ENCODE measurements at regions not wholly inside any gene's neighbourhood (a gene's known extent, or its start where the extent isn't known, plus 50 kb on each side); places are given as distances from the start of the nearest gene placed in this dataset.

GRCh38 chr15:77746254-77747174 is 113.8 kb upstream of the LINGO1 start:
- Histone ChIP-seq H3K4me3 (ENCODE audit: low read depth in 1 of 2, low read length in 2 of 2) (no peak overlapping the region), H3K36me3 (ENCODE audit: control insufficient read depth in 2 of 2, insufficient read depth in 2 of 2, low read length in 1 of 2) (no peaks in the 10 kb centered on the region), H3K4me1 (ENCODE audit: control insufficient read depth in 2 of 2, insufficient read depth in 2 of 2, low read length in 1 of 2) (peaks cover 5 to 8% of the 10 kb centered on the region in 2 donors), H3K9me3 (ENCODE audit: control insufficient read depth in 2 of 2, insufficient read depth in 1 of 2, low read depth in 1 of 2, low read length in 1 of 2) (no peaks in the 10 kb centered on the region), H3K27ac (ENCODE audit: low read depth in 2 of 2, low read length in 1 of 2) (no peak overlapping the region), H3K27me3 (ENCODE audit: control insufficient read depth in 1 of 2, insufficient read depth in 2 of 2, low read length in 2 of 2) (no peaks in the 10 kb centered on the region)
- WGBS, 2 donors, result 71 to 82% methylated on average over 6 of the region's 6 CpGs

GRCh38 chr15:77744398-77744797 is 111.7 kb upstream of the LINGO1 start:
- Histone ChIP-seq H3K4me1 (ENCODE audit: control insufficient read depth in 2 of 2, insufficient read depth in 2 of 2, low read length in 1 of 2) (peaks cover 5 to 8% of the 10 kb centered on the region in 2 donors), H3K9me3 (ENCODE audit: control insufficient read depth in 2 of 2, insufficient read depth in 1 of 2, low read depth in 1 of 2, low read length in 1 of 2) (no peaks in the 10 kb centered on the region), H3K4me3 (ENCODE audit: low read depth in 1 of 2, low read length in 2 of 2) (no peak overlapping the region), H3K27ac (ENCODE audit: low read depth in 2 of 2, low read length in 1 of 2) (no peak overlapping the region), H3K27me3 (ENCODE audit: control insufficient read depth in 1 of 2, insufficient read depth in 2 of 2, low read length in 2 of 2) (no peaks in the 10 kb centered on the region), H3K36me3 (ENCODE audit: control insufficient read depth in 2 of 2, insufficient read depth in 2 of 2, low read length in 1 of 2) (no peaks in the 10 kb centered on the region)
- WGBS, 2 donors, result 85 to 87% methylated on average over 6 of the region's 6 CpGs

- WGBS, 2 donors, result 52 to 56% methylated on average over 4 of the region's 4 CpGs
- no peak overlapping the region for H3K27ac ChIP-seq (ENCODE audit: low read depth in 2 of 2, low read length in 1 of 2)
- no peaks in the 10 kb centered on the region for H3K9me3 ChIP-seq (ENCODE audit: control insufficient read depth in 2 of 2, insufficient read depth in 1 of 2, low read depth in 1 of 2, low read length in 1 of 2)
- H3K27me3 ChIP-seq (ENCODE audit: control insufficient read depth in 1 of 2, insufficient read depth in 2 of 2, low read length in 2 of 2), result no peaks in the 10 kb centered on the region
- H3K4me1 ChIP-seq (ENCODE audit: control insufficient read depth in 2 of 2, insufficient read depth in 2 of 2, low read length in 1 of 2), result peaks cover 0 to 2% of the 10 kb centered on the region in 2 donors
- H3K36me3 ChIP-seq (ENCODE audit: control insufficient read depth in 2 of 2, insufficient read depth in 2 of 2, low read length in 1 of 2), result no peaks in the 10 kb centered on the region
- no peak overlapping the region for H3K4me3 ChIP-seq (ENCODE audit: low read depth in 1 of 2, low read length in 2 of 2)
Observed at GRCh38 chr15:77742570-77742969, 109.9 kb upstream of the LINGO1 start.

GRCh38 chr15:77742127-77742526 is 109.4 kb upstream of the LINGO1 start:
- no peaks in the 10 kb centered on the region for H3K4me1 ChIP-seq (ENCODE audit: control insufficient read depth in 2 of 2, insufficient read depth in 2 of 2, low read length in 1 of 2)
- H3K36me3 ChIP-seq (ENCODE audit: control insufficient read depth in 2 of 2, insufficient read depth in 2 of 2, low read length in 1 of 2), result no peaks in the 10 kb centered on the region
- no peak overlapping the region for H3K4me3 ChIP-seq (ENCODE audit: low read depth in 1 of 2, low read length in 2 of 2)
- no peak overlapping the region for H3K27ac ChIP-seq (ENCODE audit: low read depth in 2 of 2, low read length in 1 of 2)
- H3K27me3 ChIP-seq (ENCODE audit: control insufficient read depth in 1 of 2, insufficient read depth in 2 of 2, low read length in 2 of 2), result no peaks in the 10 kb centered on the region
- 83% methylated on average over 5 of the region's 5 CpGs for WGBS, 2 donors
- no peaks in the 10 kb centered on the region for H3K9me3 ChIP-seq (ENCODE audit: control insufficient read depth in 2 of 2, insufficient read depth in 1 of 2, low read depth in 1 of 2, low read length in 1 of 2)

- WGBS, 2 donors, result 73 to 78% methylated on average over 3 of the region's 3 CpGs
- Histone ChIP-seq H3K27ac (ENCODE audit: low read depth in 2 of 2, low read length in 1 of 2) (no peak overlapping the region), H3K36me3 (ENCODE audit: control insufficient read depth in 2 of 2, insufficient read depth in 2 of 2, low read length in 1 of 2) (no peaks in the 10 kb centered on the region), H3K27me3 (ENCODE audit: control insufficient read depth in 1 of 2, insufficient read depth in 2 of 2, low read length in 2 of 2) (no peaks in the 10 kb centered on the region), H3K4me3 (ENCODE audit: low read depth in 1 of 2, low read length in 2 of 2) (no peak overlapping the region), H3K9me3 (ENCODE audit: control insufficient read depth in 2 of 2, insufficient read depth in 1 of 2, low read depth in 1 of 2, low read length in 1 of 2) (no peaks in the 10 kb centered on the region), H3K4me1 (ENCODE audit: control insufficient read depth in 2 of 2, insufficient read depth in 2 of 2, low read length in 1 of 2) (no peaks in the 10 kb centered on the region)
Observed at GRCh38 chr15:77741106-77741505, 108.4 kb upstream of the LINGO1 start.

GRCh38 chr15:77739591-77740378 is 107.1 kb upstream of the LINGO1 start:
- H3K27me3 ChIP-seq (ENCODE audit: control insufficient read depth in 1 of 2, insufficient read depth in 2 of 2, low read length in 2 of 2), result no peaks in the 10 kb centered on the region
- no peak overlapping the region for H3K4me3 ChIP-seq (ENCODE audit: low read depth in 1 of 2, low read length in 2 of 2)
- no peak overlapping the region for H3K27ac ChIP-seq (ENCODE audit: low read depth in 2 of 2, low read length in 1 of 2)
- no peaks in the 10 kb centered on the region for H3K9me3 ChIP-seq (ENCODE audit: control insufficient read depth in 2 of 2, insufficient read depth in 1 of 2, low read depth in 1 of 2, low read length in 1 of 2)
- H3K4me1 ChIP-seq (ENCODE audit: control insufficient read depth in 2 of 2, insufficient read depth in 2 of 2, low read length in 1 of 2), result no peaks in the 10 kb centered on the region
- no peaks in the 10 kb centered on the region for H3K36me3 ChIP-seq (ENCODE audit: control insufficient read depth in 2 of 2, insufficient read depth in 2 of 2, low read length in 1 of 2)
- WGBS, 2 donors, result 35 to 48% methylated on average over 4 of the region's 4 CpGs

GRCh38 chr15:77738441-77739302 is 106.0 kb upstream of the LINGO1 start:
- H3K27me3 ChIP-seq (ENCODE audit: control insufficient read depth in 1 of 2, insufficient read depth in 2 of 2, low read length in 2 of 2), result no peaks in the 10 kb centered on the region
- H3K9me3 ChIP-seq (ENCODE audit: control insufficient read depth in 2 of 2, insufficient read depth in 1 of 2, low read depth in 1 of 2, low read length in 1 of 2), result no peaks in the 10 kb centered on the region
- H3K27ac ChIP-seq (ENCODE audit: low read depth in 2 of 2, low read length in 1 of 2), result no peak overlapping the region
- H3K36me3 ChIP-seq (ENCODE audit: control insufficient read depth in 2 of 2, insufficient read depth in 2 of 2, low read length in 1 of 2), result no peaks in the 10 kb centered on the region
- WGBS, 2 donors, result 34 to 43% methylated on average over 17 of the region's 17 CpGs
- H3K4me1 ChIP-seq (ENCODE audit: control insufficient read depth in 2 of 2, insufficient read depth in 2 of 2, low read length in 1 of 2), result no peaks in the 10 kb centered on the region
- H3K4me3 ChIP-seq (ENCODE audit: low read depth in 1 of 2, low read length in 2 of 2), result no peak overlapping the region

GRCh38 chr15:77738038-77738370 is 105.3 kb upstream of the LINGO1 start:
- H3K9me3 ChIP-seq (ENCODE audit: control insufficient read depth in 2 of 2, insufficient read depth in 1 of 2, low read depth in 1 of 2, low read length in 1 of 2), result no peaks in the 10 kb centered on the region
- H3K27ac ChIP-seq (ENCODE audit: low read depth in 2 of 2, low read length in 1 of 2), result no peak overlapping the region
- H3K4me1 ChIP-seq (ENCODE audit: control insufficient read depth in 2 of 2, insufficient read depth in 2 of 2, low read length in 1 of 2), result no peaks in the 10 kb centered on the region
- H3K4me3 ChIP-seq (ENCODE audit: low read depth in 1 of 2, low read length in 2 of 2), result no peak overlapping the region
- 62 to 67% methylated on average over 5 of the region's 5 CpGs for WGBS, 2 donors
- H3K36me3 ChIP-seq (ENCODE audit: control insufficient read depth in 2 of 2, insufficient read depth in 2 of 2, low read length in 1 of 2), result no peaks in the 10 kb centered on the region
- H3K27me3 ChIP-seq (ENCODE audit: control insufficient read depth in 1 of 2, insufficient read depth in 2 of 2, low read length in 2 of 2), result no peaks in the 10 kb centered on the region

- no peak overlapping the region for H3K4me3 ChIP-seq (ENCODE audit: low read depth in 1 of 2, low read length in 2 of 2)
- WGBS, 2 donors, result 50 to 54% methylated on average over 4 of the region's 4 CpGs
- no peaks in the 10 kb centered on the region for H3K27me3 ChIP-seq (ENCODE audit: control insufficient read depth in 1 of 2, insufficient read depth in 2 of 2, low read length in 2 of 2)
- H3K9me3 ChIP-seq (ENCODE audit: control insufficient read depth in 2 of 2, insufficient read depth in 1 of 2, low read depth in 1 of 2, low read length in 1 of 2), result no peaks in the 10 kb centered on the region
- H3K4me1 ChIP-seq (ENCODE audit: control insufficient read depth in 2 of 2, insufficient read depth in 2 of 2, low read length in 1 of 2), result no peaks in the 10 kb centered on the region
- no peaks in the 10 kb centered on the region for H3K36me3 ChIP-seq (ENCODE audit: control insufficient read depth in 2 of 2, insufficient read depth in 2 of 2, low read length in 1 of 2)
- H3K27ac ChIP-seq (ENCODE audit: low read depth in 2 of 2, low read length in 1 of 2), result no peak overlapping the region
Observed at GRCh38 chr15:77737238-77738037, 104.7 kb upstream of the LINGO1 start.

Measured in esophagus (tissue), 2 donors.